ENCODE measurements at regions not wholly inside any gene's neighbourhood (a gene's known extent, or its start where the extent isn't known, plus 50 kb on each side); places are given as distances from the start of the nearest gene placed in this dataset.

GRCh38 chr19:16022251-16022650, 54.0 kb upstream of the TPM4 start:
- in situ Hi-C loops (cut with MboI; ENCODE audit: low sequenced_read_pairs): no loop called here

- in situ Hi-C loops (cut with MboI; ENCODE audit: low sequenced_read_pairs): no loop called here
Measured at GRCh38 chr19:16022681-16023080, 53.6 kb upstream of the TPM4 start.

GRCh38 chr19:16023146-16023915, 53.0 kb upstream of the TPM4 start:
- in situ Hi-C loops (cut with MboI; ENCODE audit: low sequenced_read_pairs): no loop called here

- in situ Hi-C loops (cut with MboI; ENCODE audit: low sequenced_read_pairs): loop anchor here (25.0 kb wide), 1 partner anchor 363 kb away; no protein-coding TSS in a partner anchor
Measured at GRCh38 chr19:16024266-16025107, 51.8 kb upstream of the TPM4 start.

GRCh38 chr19:16025108-16026101, 50.9 kb upstream of the TPM4 start:
- in situ Hi-C loops (cut with MboI; ENCODE audit: low sequenced_read_pairs): loop anchor here (25.0 kb wide), 1 partner anchor 362 kb away; no protein-coding TSS in a partner anchor

- in situ Hi-C loops (cut with MboI; ENCODE audit: low sequenced_read_pairs): loop anchor here (25.0 kb wide), 1 partner anchor 361 kb away; no protein-coding TSS in a partner anchor
Measured at GRCh38 chr19:16026131-16026530, 50.2 kb upstream of the TPM4 start.

All from HL-60/S4 treated with retinoic acid at 250 ng/mL for 4 days and 3 days (cell line).